ENCODE measurements at regions not wholly inside any gene's neighbourhood (a gene's known extent, or its start where the extent isn't known, plus 50 kb on each side); places are given as distances from the start of the nearest gene placed in this dataset.

DNA sequence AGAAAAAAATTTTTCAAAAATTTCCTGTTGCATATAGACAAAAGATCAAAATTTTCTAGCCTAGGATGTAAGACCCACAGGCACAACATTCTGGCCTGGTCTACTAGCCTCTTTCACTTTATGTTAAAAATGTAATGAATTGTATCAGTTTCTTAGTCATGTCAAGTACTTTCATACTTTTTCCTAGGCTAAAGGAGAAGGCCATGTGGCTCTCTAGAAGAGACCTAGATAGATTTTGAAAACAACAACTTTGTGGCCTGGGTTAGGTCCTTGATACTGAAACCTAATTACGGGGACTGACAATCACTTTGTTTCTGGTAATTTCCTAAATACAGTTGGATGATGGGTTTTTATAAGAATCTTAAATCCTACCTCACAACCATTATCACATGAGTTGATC is 74.8 kb upstream of the FSIP2 start:
- POLR2A ChIA-PET, result no interaction called here
- DNase-seq (ENCODE audit: low read depth in 1 of 2, low spot score in 1 of 2) (no peak), FAIRE-seq (no peak), ATAC-seq (no peak)
- no peak for TF ChIP-seq RNF2 (IDR thresholded peaks at IDR 0.05; ENCODE audit: borderline replicate concordance, low read depth)
- no peak for TF ChIP-seq CBX8 (IDR thresholded peaks at IDR 0.05)
- TF ChIP-seq, protein P1, sequence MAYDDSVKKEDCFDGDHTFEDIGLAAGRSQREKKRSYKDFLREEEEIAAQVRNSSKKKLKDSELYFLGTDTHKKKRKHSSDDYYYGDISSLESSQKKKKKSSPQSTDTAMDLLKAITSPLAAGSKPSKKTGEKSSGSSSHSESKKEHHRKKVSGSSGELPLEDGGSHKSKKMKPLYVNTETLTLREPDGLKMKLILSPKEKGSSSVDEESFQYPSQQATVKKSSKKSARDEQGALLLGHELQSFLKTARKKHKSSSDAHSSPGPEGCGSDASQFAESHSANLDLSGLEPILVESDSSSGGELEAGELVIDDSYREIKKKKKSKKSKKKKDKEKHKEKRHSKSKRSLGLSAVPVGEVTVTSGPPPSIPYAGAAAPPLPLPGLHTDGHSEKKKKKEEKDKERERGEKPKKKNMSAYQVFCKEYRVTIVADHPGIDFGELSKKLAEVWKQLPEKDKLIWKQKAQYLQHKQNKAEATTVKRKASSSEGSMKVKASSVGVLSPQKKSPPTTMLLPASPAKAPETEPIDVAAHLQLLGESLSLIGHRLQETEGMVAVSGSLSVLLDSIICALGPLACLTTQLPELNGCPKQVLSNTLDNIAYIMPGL (CRISPR knock-in tag; IDR thresholded peaks at IDR 0.05; ENCODE audit: borderline replicate concordance), result no peak
- TF ChIP-seq MAFK (IDR thresholded peaks at IDR 0.05; ENCODE audit: partially characterized antibody), result no peak
- TF ChIP-seq, protein P2, sequence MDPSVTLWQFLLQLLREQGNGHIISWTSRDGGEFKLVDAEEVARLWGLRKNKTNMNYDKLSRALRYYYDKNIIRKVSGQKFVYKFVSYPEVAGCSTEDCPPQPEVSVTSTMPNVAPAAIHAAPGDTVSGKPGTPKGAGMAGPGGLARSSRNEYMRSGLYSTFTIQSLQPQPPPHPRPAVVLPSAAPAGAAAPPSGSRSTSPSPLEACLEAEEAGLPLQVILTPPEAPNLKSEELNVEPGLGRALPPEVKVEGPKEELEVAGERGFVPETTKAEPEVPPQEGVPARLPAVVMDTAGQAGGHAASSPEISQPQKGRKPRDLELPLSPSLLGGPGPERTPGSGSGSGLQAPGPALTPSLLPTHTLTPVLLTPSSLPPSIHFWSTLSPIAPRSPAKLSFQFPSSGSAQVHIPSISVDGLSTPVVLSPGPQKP (IDR thresholded peaks at IDR 0.05; ENCODE audit: low read depth, low read length), result no peak
- TF ChIP-seq ZSCAN20 (CRISPR knock-in tag; IDR thresholded peaks at IDR 0.05), result no peak
- no peak for TF ChIP-seq HEYL (CRISPR knock-in tag; IDR thresholded peaks at IDR 0.05)
- TF ChIP-seq HOXA7 (CRISPR knock-in tag; IDR thresholded peaks at IDR 0.05), result no peak
- TF ChIP-seq, protein P3, sequence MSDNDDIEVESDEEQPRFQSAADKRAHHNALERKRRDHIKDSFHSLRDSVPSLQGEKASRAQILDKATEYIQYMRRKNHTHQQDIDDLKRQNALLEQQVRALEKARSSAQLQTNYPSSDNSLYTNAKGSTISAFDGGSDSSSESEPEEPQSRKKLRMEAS (IDR thresholded peaks at IDR 0.05), result no peak
- no peak for TF ChIP-seq EHF (CRISPR knock-in tag; IDR thresholded peaks at IDR 0.05)
- no peak for TF ChIP-seq JUN (IDR thresholded peaks at IDR 0.05)
- no peak for TF ChIP-seq BHLHE40 (IDR thresholded peaks at IDR 0.05; ENCODE audit: low read depth, low read length)
- no peak for TF ChIP-seq HDAC2 (IDR thresholded peaks at IDR 0.05)
- TF ChIP-seq GATA3 (IDR thresholded peaks at IDR 0.05; ENCODE audit: borderline replicate concordance), result no peak
- CTCF ChIA-PET, result no interaction called here
- H3K4me1 ChIP-seq, result no peaks in the 10 kb centered on the region
- WGBS (ENCODE audit: missing lambda C conversion rate), result 71% methylated on average over 1 of the region's 1 CpG
- no peak overlapping the region for H3K4me3 ChIP-seq
- H3K9me3 ChIP-seq, result no peaks in the 10 kb centered on the region
- no peak overlapping the region for H3K4me2 ChIP-seq
- H3K27ac ChIP-seq, result no peak overlapping the region

DNA sequence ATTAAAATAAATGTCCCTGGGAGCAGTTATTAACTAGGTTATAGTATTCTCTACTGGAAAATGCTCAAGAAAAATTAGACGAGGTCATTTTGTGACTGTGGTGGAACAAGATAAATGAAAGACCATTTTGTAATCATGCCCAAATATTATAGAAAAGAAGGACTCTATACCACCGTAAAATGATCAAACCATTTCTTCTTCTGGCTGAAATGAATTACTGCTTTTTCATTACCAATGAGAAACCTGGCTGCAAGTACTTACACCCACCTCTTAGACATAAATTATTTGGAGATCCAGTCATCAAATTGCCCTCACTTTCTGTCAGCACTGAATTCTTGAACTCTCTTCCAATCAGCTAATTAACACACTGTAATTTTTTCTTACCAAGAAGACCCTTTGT is 74.2 kb upstream of the FSIP2 start:
- Histone ChIP-seq H3K4me3 (no peak overlapping the region), H3K4me2 (no peak overlapping the region), H3K4me1 (no peaks in the 10 kb centered on the region), H3K9me3 (no peaks in the 10 kb centered on the region), H3K27ac (no peak overlapping the region)
- CTCF ChIA-PET, result no interaction called here
- DNase-seq (ENCODE audit: low read depth in 1 of 2, low spot score in 1 of 2), result no peak
- ATAC-seq, result no peak
- no peak for TF ChIP-seq ZC3H11A (IDR thresholded peaks at IDR 0.05)
- no peak for TF ChIP-seq ZNF302 (CRISPR knock-in tag; IDR thresholded peaks at IDR 0.05)
- TF ChIP-seq TP53 (CRISPR knock-in tag; IDR thresholded peaks at IDR 0.05), result no peak
- no peak for TF ChIP-seq GATA3 (IDR thresholded peaks at IDR 0.05; ENCODE audit: borderline replicate concordance)
- no peak for TF ChIP-seq CBX2 (IDR thresholded peaks at IDR 0.05; ENCODE audit: borderline replicate concordance, low read depth)
- TF ChIP-seq JUN (IDR thresholded peaks at IDR 0.05), result no peak
- TF ChIP-seq, protein P4, sequence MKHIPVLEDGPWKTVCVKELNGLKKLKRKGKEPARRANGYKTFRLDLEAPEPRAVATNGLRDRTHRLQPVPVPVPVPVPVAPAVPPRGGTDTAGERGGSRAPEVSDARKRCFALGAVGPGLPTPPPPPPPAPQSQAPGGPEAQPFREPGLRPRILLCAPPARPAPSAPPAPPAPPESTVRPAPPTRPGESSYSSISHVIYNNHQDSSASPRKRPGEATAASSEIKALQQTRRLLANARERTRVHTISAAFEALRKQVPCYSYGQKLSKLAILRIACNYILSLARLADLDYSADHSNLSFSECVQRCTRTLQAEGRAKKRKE (CRISPR knock-in tag; IDR thresholded peaks at IDR 0.05; ENCODE audit: low read depth), result no peak
- TF ChIP-seq HOXB13 (CRISPR knock-in tag; IDR thresholded peaks at IDR 0.05; ENCODE audit: low read depth), result no peak
- no peak for TF ChIP-seq MYC (IDR thresholded peaks at IDR 0.05; ENCODE audit: borderline replicate concordance, low read length)
- no peak for TF ChIP-seq EHMT2 (IDR thresholded peaks at IDR 0.05; ENCODE audit: low read depth)
- TF ChIP-seq HEYL (CRISPR knock-in tag; IDR thresholded peaks at IDR 0.05), result no peak
- TF ChIP-seq PHF8 (IDR thresholded peaks at IDR 0.05; ENCODE audit: borderline replicate concordance, low read depth), result no peak
- TF ChIP-seq, protein P2 (IDR thresholded peaks at IDR 0.05; ENCODE audit: low read depth, low read length), result no peak
- no peak for TF ChIP-seq ESRRA (IDR thresholded peaks at IDR 0.05; ENCODE audit: borderline replicate concordance, low read length)
- no peak for TF ChIP-seq FOSB (CRISPR knock-in tag; IDR thresholded peaks at IDR 0.05)
- no peak for TF ChIP-seq CBX8 (IDR thresholded peaks at IDR 0.05)
- no peak for TF ChIP-seq NR3C1 (IDR thresholded peaks at IDR 0.05)
- POLR2A ChIA-PET, result no interaction called here
- no peak for FAIRE-seq
- 35% methylated on average over 2 of the region's 2 CpGs for WGBS (ENCODE audit: missing lambda C conversion rate)

Data from A549 (cell line).